ENCODE measurements at regions not wholly inside any gene's neighbourhood (a gene's known extent, or its start where the extent isn't known, plus 50 kb on each side); places are given as distances from the start of the nearest gene placed in this dataset.
"Not testable (repeated sequence)": the region's sequence is repeated elsewhere in the genome, so short reads cannot be mapped to it uniquely, and the experiment has no call there.

DNA sequence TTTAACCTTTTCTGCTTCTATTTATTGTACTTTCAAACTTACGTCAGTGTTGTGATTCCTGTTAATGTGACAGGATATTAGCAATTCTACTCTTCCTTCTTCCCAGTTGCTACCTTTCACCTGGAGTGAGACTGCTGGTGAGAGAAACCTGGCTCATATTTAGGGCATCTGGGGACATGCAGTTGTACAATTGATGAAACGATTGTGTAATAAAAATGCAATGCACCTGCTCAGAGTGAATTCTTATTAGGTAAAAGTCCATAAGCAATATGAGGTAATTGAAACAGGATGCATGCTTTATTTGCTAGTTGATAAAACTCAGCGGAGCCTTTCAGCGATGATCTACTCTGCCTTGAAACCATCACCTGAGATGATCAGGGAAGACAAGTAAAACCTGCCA lies 116.1 kb upstream of the FBXO33 start:
- intact Hi-C loops (cut with DNase I): no loop called here
- DNase-seq (ENCODE audit: low spot score): no peak

- no peak for DNase-seq (ENCODE audit: low spot score)
- intact Hi-C loops (cut with DNase I): no loop called here
Observed at GRCh38 chr14:39547845-39548244, 115.6 kb upstream of the FBXO33 start.

- intact Hi-C loops (cut with DNase I): no loop called here
Observed at GRCh38 chr14:39505812-39506211, 73.6 kb upstream of the FBXO33 start.

GRCh38 chr14:39500253-39500652 lies 68.0 kb upstream of the FBXO33 start:
- intact Hi-C loops (cut with DNase I): no loop called here
- no peak for DNase-seq (ENCODE audit: low spot score)

More at GRCh38 chr14:39505812-39506211, 73.6 kb upstream of the FBXO33 start:
- DNase-seq (ENCODE audit: low spot score): no peak

DNA sequence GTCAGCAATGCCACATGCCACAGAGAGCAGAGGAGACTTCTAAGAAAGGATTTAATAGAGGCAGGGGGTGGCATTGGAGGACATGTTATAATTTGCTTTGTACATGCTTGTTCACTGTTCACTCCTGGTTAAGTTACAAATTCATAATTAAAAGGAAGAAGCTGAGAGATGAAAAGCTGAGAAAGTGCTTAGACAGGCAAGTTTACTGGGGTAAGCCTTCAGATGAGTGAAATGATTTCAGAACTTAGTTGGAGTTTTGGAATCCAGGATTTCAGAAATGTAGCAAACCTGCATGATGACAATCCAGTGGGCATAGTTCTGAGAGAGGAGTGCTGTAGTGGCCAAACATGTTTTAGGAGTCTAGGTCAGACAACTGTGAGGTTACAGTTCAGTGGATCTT lies 67.3 kb upstream of the FBXO33 start:
- no peak for DNase-seq (ENCODE audit: low spot score)
- intact Hi-C loops (cut with DNase I): no loop called here

DNA sequence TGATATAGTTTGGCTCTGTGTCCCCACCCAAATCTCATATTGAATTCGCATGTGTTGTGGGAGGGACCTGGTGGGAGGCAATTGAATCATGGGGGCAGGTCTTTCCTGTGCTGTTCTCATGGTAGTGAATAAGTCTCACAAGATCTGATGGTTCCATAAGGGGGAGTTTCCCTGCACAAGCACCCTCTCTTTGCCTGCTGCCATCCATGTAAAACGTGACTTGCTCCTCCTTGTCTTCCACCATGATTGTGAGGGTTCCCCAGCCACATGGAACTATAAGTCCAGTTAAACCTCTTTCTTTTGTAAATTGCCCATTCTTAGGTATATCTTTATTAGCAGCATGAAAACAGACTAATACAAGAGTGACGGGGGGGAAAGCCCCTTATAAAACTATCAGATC lies 65.4 kb upstream of the FBXO33 start:
- intact Hi-C loops (cut with DNase I); DNase-seq (ENCODE audit: low spot score): not testable (repeated sequence)

- intact Hi-C loops (cut with DNase I): no loop called here
- no peak for DNase-seq (ENCODE audit: low spot score)
Observed at GRCh38 chr14:39492267-39492666, 60.0 kb upstream of the FBXO33 start.

DNA sequence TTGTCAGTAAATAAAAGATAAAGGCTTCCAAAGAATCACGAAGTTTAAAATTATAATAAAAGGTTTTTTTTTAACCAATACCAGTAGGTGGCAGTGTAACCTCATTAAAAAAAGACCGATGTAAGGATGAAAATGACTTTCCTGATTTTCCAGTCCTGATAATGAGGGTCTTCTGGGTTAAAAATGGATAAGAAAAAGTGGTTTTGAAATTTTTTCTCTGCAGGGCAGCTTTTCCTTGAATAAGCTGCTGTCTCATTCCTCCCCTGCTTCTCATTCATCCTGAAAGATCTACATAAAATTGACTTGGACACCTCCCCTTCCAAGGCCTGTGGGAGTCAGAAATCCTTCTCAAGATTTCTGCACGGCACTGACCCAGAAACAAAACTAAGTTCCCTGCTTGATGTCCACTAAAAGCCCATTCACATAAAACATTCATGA lies 58.9 kb upstream of the FBXO33 start:
- intact Hi-C loops (cut with DNase I): no loop called here

GRCh38 chr14:39488600-39488999 lies 56.4 kb upstream of the FBXO33 start:
- DNase-seq (ENCODE audit: low spot score): no peak
- intact Hi-C loops (cut with DNase I): no loop called here

More for the DNA sequence above, 58.9 kb upstream of the FBXO33 start:
- DNase-seq (ENCODE audit: low spot score): no peak

DNA sequence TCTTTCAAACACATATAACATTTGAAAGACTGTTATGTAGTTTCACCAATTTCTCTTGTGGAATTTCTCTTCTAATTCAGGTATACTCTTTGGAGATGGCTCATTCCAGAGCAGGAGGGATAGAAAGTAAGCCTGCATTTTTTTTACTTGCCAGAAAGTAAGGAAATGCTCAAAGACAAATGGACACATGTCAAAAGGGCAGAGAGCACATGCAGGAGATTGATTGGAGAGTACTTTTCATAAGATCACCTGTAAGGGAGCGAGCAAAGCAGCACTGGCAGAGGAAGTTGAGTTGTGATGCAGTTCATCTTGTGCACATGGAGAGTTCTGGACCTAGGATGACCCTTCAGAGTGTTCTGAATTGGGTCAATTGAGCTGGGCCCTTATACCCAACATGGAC lies 51.4 kb upstream of the FBXO33 start:
- intact Hi-C loops (cut with DNase I): no loop called here
- DNase-seq (ENCODE audit: low spot score): no peak

Measured in cardiac septum (tissue), 1 donor.